ENCODE measurements at regions not wholly inside any gene's neighbourhood (a gene's known extent, or its start where the extent isn't known, plus 50 kb on each side); places are given as distances from the start of the nearest gene placed in this dataset.

- DNase-seq = no peak
These were observed 102.4 kb downstream of the SLIT2 start for GRCh38 chr4:20354120-20354519.

GRCh38 chr4:20356565-20356964 lies 104.9 kb downstream of the SLIT2 start:
- no peak for DNase-seq

GRCh38 chr4:20358110-20358509 lies 106.4 kb downstream of the SLIT2 start:
- no peak for DNase-seq

- no peak for DNase-seq
These were observed 108.0 kb downstream of the SLIT2 start for GRCh38 chr4:20359692-20360091.

- DNase-seq = no peak
These were observed 110.4 kb downstream of the SLIT2 start for GRCh38 chr4:20362148-20362547.

- no peak for DNase-seq
These were observed 113.3 kb downstream of the SLIT2 start for GRCh38 chr4:20364969-20365368.

- DNase-seq = no peak
These were observed 115.7 kb downstream of the SLIT2 start for GRCh38 chr4:20367446-20367845.

- DNase-seq = no peak
These were observed 117.2 kb downstream of the SLIT2 start for GRCh38 chr4:20368926-20369325.

- no peak for DNase-seq
These were observed 118.6 kb downstream of the SLIT2 start for GRCh38 chr4:20370274-20370673.

GRCh38 chr4:20376070-20376469 lies 124.4 kb downstream of the SLIT2 start:
- DNase-seq = no peak

- DNase-seq = no peak
These were observed 126.5 kb downstream of the SLIT2 start for GRCh38 chr4:20378181-20378580.

- no peak for DNase-seq
These were observed 129.3 kb downstream of the SLIT2 start for GRCh38 chr4:20381005-20381404.

- DNase-seq = no peak
These were observed 131.6 kb downstream of the SLIT2 start for GRCh38 chr4:20383283-20383682.

GRCh38 chr4:20383969-20384368 lies 132.3 kb downstream of the SLIT2 start:
- no peak for DNase-seq

GRCh38 chr4:20384456-20384855 lies 132.8 kb downstream of the SLIT2 start:
- no peak for DNase-seq

- no peak for DNase-seq
These were observed 134.5 kb downstream of the SLIT2 start for GRCh38 chr4:20386001-20386740.

- DNase-seq = no peak
These were observed 135.2 kb downstream of the SLIT2 start for GRCh38 chr4:20386906-20387305.

GRCh38 chr4:20391198-20391597 lies 139.5 kb downstream of the SLIT2 start:
- no peak for DNase-seq

- no peak for DNase-seq
These were observed 140.2 kb downstream of the SLIT2 start for GRCh38 chr4:20391912-20392311.

- DNase-seq = no peak
These were observed 141.9 kb downstream of the SLIT2 start for GRCh38 chr4:20393486-20394100.

GRCh38 chr4:20394512-20394911 lies 142.8 kb downstream of the SLIT2 start:
- no peak for DNase-seq

GRCh38 chr4:20395160-20395773 lies 143.6 kb downstream of the SLIT2 start:
- no peak for DNase-seq

GRCh38 chr4:20403290-20403689 lies 151.6 kb downstream of the SLIT2 start:
- no peak for DNase-seq

- no peak for DNase-seq
These were observed 152.1 kb downstream of the SLIT2 start for GRCh38 chr4:20403846-20404245.
